Stimulated activated CD4-positive, alpha-beta T cell treated with anti-CD3 and anti-CD28 coated beads, Interleukin-1b, Interleukin-23, amount 100 ng/mL, for 24 hours (primary cell): ENCODE measurements at regions not wholly inside any gene's neighbourhood (a gene's known extent, or its start where the extent isn't known, plus 50 kb on each side); places are given as distances from the start of the nearest gene placed in this dataset.
"Not testable (repeated sequence)": the region's sequence is repeated elsewhere in the genome, so short reads cannot be mapped to it uniquely, and the experiment has no call there.

Experiments
- DNase-seq, 4 experiments: peaks; one replicate each; pipeline ENCODE4 v3.0.0-alpha.2; 2020; ENCODE audit warnings: low read depth in 4 of 4, low spot score in 1 of 4

GRCh38 chrX:39679497-39680157 is 418.1 kb downstream of the BCOR start:
- DNase-seq: no peak

GRCh38 chrX:39681885-39682284 is 415.9 kb downstream of the BCOR start:
- DNase-seq: no peak

- DNase-seq: no peak
Observed at GRCh38 chrX:39682778-39683177, 415.0 kb downstream of the BCOR start.

- no peak for DNase-seq
Observed at GRCh38 chrX:39688219-39688575, 409.6 kb downstream of the BCOR start.

GRCh38 chrX:39688576-39689375 is 409.0 kb downstream of the BCOR start:
- DNase-seq: peak in 1 of 4 experiments; percentile 6

GRCh38 chrX:39689376-39690104 is 408.2 kb downstream of the BCOR start:
- DNase-seq: no peak

- DNase-seq: no peak
Observed at GRCh38 chrX:39690541-39691415, 407.0 kb downstream of the BCOR start.

- DNase-seq: no peak
Observed at GRCh38 chrX:39691724-39692123, 406.0 kb downstream of the BCOR start.

- no peak for DNase-seq
Observed at GRCh38 chrX:39692796-39693195, 405.0 kb downstream of the BCOR start.

GRCh38 chrX:39693298-39693697 is 404.5 kb downstream of the BCOR start:
- DNase-seq: no peak

- DNase-seq: not testable (repeated sequence)
Observed at GRCh38 chrX:39702636-39703035, 395.1 kb downstream of the BCOR start.

- DNase-seq: no peak
Observed at GRCh38 chrX:39703307-39703706, 394.5 kb downstream of the BCOR start.

GRCh38 chrX:39704590-39704989 is 393.2 kb downstream of the BCOR start:
- DNase-seq: no peak

- no peak for DNase-seq
Observed at GRCh38 chrX:39705290-39705689, 392.5 kb downstream of the BCOR start.

- DNase-seq: no peak
Observed at GRCh38 chrX:39709364-39709763, 388.4 kb downstream of the BCOR start.

GRCh38 chrX:39709812-39710211 is 387.9 kb downstream of the BCOR start:
- no peak for DNase-seq

- no peak for DNase-seq
Observed at GRCh38 chrX:39710776-39711175, 387.0 kb downstream of the BCOR start.

- no peak for DNase-seq
Observed at GRCh38 chrX:39714471-39714870, 383.3 kb downstream of the BCOR start.

- no peak for DNase-seq
Observed at GRCh38 chrX:39716401-39716800, 381.4 kb downstream of the BCOR start.

GRCh38 chrX:39716802-39717540 is 380.8 kb downstream of the BCOR start:
- no peak for DNase-seq
